SK-N-SH treated with all-trans-retinoic acid at 6 μM for 48 hours (cell line): ENCODE measurements at regions not wholly inside any gene's neighbourhood (a gene's known extent, or its start where the extent isn't known, plus 50 kb on each side); places are given as distances from the start of the nearest gene placed in this dataset.

ENCODE experiments used
- ATAC-seq: fragments of 200-7000 bp; cut with Tn5 transposase; 3 replicates; pipeline ENCODE4 v1.9.1; 2020; ENCODE audit warnings: mild to moderate bottlenecking, moderate library complexity
- ARNTL ChIP-seq: fragments of 450-650 bp; formaldehyde crosslinking; IDR thresholded peaks from 2 replicates; pipeline ENCODE4 v1.5.0; 2020; ENCODE audit warnings: low read depth, mild to moderate bottlenecking, moderate library complexity, borderline replicate concordance
- BACH2 ChIP-seq: fragments of 250-450 bp; sonication (Bioruptor Pico); IDR thresholded peaks from 2 replicates; pipeline ENCODE4 v1.9.0; 2021; ENCODE audit warnings: mild to moderate bottlenecking, borderline replicate concordance
- CSDC2 ChIP-seq: fragments of 250-450 bp; sonication (Bioruptor Pico); IDR thresholded peaks from 2 replicates; pipeline ENCODE4 v1.5.0; 2020; ENCODE audit warnings: mild to moderate bottlenecking, moderate library complexity
- ESRRG ChIP-seq: fragments of 250-450 bp; sonication (Bioruptor Pico); IDR thresholded peaks from 2 replicates; pipeline ENCODE4 v1.6.1; 2021; ENCODE audit warnings: mild to moderate bottlenecking
- GLIS3 ChIP-seq: fragments of 250-450 bp; sonication (Bioruptor Pico); IDR thresholded peaks from 2 replicates; pipeline ENCODE4 v1.5.0; 2020; ENCODE audit warnings: mild to moderate bottlenecking, moderate library complexity
- ISL1 ChIP-seq: fragments of 250-450 bp; sonication (Bioruptor Pico); IDR thresholded peaks from 2 replicates; pipeline ENCODE4 v2.1.2; 2022; ENCODE audit warnings: mild to moderate bottlenecking, moderate library complexity
- SNAI2 ChIP-seq: fragments of 250-450 bp; sonication (Bioruptor Pico); IDR thresholded peaks from 2 replicates; pipeline ENCODE4 v1.5.0; 2020; ENCODE audit warnings: mild to moderate bottlenecking, moderate library complexity
- TCF4 ChIP-seq: fragments of 250-450 bp; sonication (Bioruptor Pico); IDR thresholded peaks from 2 replicates; pipeline ENCODE4 v1.8.0; 2021; ENCODE audit warnings: mild to moderate bottlenecking, moderate library complexity, borderline replicate concordance
- TOX ChIP-seq: fragments of 250-450 bp; sonication (Bioruptor Pico); IDR thresholded peaks from 2 replicates; pipeline ENCODE4 v1.8.0; 2021; ENCODE audit warnings: mild to moderate bottlenecking, moderate library complexity, borderline replicate concordance
- ZNF565 ChIP-seq: fragments of 450-650 bp; formaldehyde crosslinking; conservative IDR thresholded peaks from 2 replicates; pipeline ENCODE4 v1.5.0; 2020; ENCODE audit warnings: low read depth, mild to moderate bottlenecking, moderate library complexity
- ZNF70 ChIP-seq: fragments of 450-650 bp; formaldehyde crosslinking; IDR thresholded peaks from 2 replicates; pipeline ENCODE4 v1.5.0; 2020; ENCODE audit warnings: mild to moderate bottlenecking, moderate library complexity
- TF ChIP-seq, protein P1 (sequence below): fragments of 250-450 bp; sonication (Bioruptor Pico); IDR thresholded peaks from 2 replicates; pipeline ENCODE4 v1.5.1; 2021; ENCODE audit warnings: mild to moderate bottlenecking, moderate library complexity
- TF ChIP-seq, protein P2 (sequence below): fragments of 250-450 bp; sonication (Bioruptor Pico); IDR thresholded peaks from 2 replicates; pipeline ENCODE4 v1.8.0; 2021; ENCODE audit warnings: low read depth, mild to moderate bottlenecking, moderate library complexity, borderline replicate concordance
- TF ChIP-seq, protein P3 (sequence below): fragments of 250-450 bp; sonication (Bioruptor Pico); IDR thresholded peaks from 2 replicates; pipeline ENCODE4 v1.5.0; 2020; ENCODE audit warnings: mild to moderate bottlenecking, moderate library complexity
- TF ChIP-seq, protein P4 (sequence below): fragments of 250-450 bp; sonication (Bioruptor Pico); IDR thresholded peaks from 2 replicates; pipeline ENCODE4 v1.8.0; 2020; ENCODE audit warnings: mild to moderate bottlenecking, moderate library complexity, borderline replicate concordance
- TF ChIP-seq, protein P5 (sequence below): fragments of 250-450 bp; sonication (Bioruptor Pico); IDR thresholded peaks from 2 replicates; pipeline ENCODE4 v1.5.1; 2020; ENCODE audit warnings: low read depth, mild to moderate bottlenecking, moderate library complexity

DNA sequence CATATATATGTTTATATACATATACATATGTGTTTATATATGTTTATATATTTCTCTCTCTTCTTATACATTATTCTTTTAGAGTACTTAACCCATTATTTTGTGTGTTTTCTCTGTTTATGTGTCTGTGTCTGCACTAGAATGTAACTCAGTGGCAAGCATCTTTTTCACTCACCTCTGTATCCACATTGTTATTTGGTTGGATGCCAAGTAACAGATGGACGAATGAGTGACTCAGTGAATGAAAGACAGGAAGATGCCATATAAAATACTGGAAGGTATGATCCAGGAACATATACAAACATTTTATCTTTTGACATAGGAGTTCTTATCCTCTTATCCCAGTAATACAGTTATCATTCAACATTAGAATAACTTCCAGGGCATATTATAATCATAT, 684.8 kb downstream of the RNF144A start:
- TF ChIP-seq ZNF70 (CRISPR knock-in tag): no peak
- no peak for TF ChIP-seq SNAI2 (CRISPR knock-in tag)
- TF ChIP-seq, protein P1, sequence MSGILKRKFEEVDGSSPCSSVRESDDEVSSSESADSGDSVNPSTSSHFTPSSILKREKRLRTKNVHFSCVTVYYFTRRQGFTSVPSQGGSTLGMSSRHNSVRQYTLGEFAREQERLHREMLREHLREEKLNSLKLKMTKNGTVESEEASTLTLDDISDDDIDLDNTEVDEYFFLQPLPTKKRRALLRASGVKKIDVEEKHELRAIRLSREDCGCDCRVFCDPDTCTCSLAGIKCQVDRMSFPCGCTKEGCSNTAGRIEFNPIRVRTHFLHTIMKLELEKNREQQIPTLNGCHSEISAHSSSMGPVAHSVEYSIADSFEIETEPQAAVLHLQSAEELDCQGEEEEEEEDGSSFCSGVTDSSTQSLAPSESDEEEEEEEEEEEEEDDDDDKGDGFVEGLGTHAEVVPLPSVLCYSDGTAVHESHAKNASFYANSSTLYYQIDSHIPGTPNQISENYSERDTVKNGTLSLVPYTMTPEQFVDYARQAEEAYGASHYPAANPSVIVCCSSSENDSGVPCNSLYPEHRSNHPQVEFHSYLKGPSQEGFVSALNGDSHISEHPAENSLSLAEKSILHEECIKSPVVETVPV (CRISPR knock-in tag): no peak
- TF ChIP-seq ISL1 (CRISPR knock-in tag): 0 out of 2 replicates have a peak, but pooled peaks have one; percentile 7
- TF ChIP-seq, protein P2, sequence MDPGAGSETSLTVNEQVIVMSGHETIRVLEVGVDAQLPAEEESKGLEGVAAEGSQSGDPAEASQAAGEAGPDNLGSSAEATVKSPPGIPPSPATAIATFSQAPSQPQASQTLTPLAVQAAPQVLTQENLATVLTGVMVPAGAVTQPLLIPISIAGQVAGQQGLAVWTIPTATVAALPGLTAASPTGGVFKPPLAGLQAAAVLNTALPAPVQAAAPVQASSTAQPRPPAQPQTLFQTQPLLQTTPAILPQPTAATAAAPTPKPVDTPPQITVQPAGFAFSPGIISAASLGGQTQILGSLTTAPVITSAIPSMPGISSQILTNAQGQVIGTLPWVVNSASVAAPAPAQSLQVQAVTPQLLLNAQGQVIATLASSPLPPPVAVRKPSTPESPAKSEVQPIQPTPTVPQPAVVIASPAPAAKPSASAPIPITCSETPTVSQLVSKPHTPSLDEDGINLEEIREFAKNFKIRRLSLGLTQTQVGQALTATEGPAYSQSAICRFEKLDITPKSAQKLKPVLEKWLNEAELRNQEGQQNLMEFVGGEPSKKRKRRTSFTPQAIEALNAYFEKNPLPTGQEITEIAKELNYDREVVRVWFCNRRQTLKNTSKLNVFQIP (CRISPR knock-in tag): no peak
- TF ChIP-seq, all 23 proteins: peak for 1
- ATAC-seq: no peak

DNA sequence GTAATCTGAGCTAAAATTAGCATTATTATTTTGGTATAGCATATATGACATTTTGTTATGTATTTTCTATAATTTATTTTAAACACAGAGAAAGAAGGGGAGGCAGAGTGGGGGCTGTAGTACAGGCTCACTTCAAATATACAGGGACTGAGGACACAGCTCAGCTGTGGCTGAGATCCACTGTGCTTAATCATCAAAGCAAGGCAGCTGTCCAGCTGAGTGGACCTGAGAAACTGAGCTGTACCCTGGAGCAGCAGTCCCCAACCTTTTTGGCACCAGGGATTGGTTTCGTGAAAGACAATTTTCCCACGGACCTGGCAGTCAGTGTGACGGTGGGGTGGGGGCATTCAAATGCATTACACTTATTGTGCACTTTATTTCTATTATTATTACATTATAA, 687.2 kb downstream of the RNF144A start:
- TF ChIP-seq, protein P3, sequence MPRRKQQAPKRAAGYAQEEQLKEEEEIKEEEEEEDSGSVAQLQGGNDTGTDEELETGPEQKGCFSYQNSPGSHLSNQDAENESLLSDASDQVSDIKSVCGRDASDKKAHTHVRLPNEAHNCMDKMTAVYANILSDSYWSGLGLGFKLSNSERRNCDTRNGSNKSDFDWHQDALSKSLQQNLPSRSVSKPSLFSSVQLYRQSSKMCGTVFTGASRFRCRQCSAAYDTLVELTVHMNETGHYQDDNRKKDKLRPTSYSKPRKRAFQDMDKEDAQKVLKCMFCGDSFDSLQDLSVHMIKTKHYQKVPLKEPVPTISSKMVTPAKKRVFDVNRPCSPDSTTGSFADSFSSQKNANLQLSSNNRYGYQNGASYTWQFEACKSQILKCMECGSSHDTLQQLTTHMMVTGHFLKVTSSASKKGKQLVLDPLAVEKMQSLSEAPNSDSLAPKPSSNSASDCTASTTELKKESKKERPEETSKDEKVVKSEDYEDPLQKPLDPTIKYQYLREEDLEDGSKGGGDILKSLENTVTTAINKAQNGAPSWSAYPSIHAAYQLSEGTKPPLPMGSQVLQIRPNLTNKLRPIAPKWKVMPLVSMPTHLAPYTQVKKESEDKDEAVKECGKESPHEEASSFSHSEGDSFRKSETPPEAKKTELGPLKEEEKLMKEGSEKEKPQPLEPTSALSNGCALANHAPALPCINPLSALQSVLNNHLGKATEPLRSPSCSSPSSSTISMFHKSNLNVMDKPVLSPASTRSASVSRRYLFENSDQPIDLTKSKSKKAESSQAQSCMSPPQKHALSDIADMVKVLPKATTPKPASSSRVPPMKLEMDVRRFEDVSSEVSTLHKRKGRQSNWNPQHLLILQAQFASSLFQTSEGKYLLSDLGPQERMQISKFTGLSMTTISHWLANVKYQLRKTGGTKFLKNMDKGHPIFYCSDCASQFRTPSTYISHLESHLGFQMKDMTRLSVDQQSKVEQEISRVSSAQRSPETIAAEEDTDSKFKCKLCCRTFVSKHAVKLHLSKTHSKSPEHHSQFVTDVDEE (CRISPR knock-in tag): no peak
- peak; percentile 51; the same call in 1 of the 3 replicates for ATAC-seq

DNA sequence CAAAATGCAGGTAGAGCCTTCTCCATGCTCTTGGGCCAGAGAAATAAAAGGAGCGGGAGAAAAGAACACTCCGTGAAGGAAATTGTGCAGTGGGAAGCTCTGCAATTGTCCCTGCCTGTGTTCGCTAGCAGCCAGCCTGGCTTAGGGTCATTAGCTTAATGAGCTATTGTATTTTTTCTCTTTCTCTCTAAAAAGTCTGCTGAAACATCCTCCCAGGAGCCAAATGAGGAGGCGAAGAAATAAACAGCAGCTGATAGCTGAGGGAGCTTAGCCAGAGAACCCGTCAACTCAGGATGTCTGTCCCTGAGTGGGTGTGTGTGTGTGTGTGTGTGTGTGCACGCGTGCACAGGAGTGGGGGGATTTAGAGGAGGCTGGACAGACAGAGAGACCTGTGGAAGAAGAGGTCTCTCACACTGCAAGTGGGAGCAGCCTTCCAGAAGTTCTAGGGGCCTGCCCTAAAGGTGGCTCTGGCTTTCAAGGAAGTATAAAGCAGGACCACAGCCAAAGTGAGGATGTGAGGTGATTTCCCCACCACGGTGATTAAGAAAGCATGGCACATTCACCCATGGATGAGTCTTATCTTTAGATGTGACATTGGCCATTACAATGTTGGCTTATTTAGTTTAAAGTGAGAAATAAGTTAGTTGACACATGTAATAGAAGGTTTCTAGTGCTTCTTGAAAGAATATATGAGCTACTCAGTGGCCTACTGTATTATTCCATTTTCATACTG, 690.4 kb downstream of the RNF144A start:
- TF ChIP-seq CSDC2 (CRISPR knock-in tag) (no peak), BACH2 (CRISPR knock-in tag) (no peak), ZNF565 (CRISPR knock-in tag) (no peak), GLIS3 (CRISPR knock-in tag) (no peak)
- TF ChIP-seq, protein P2 (CRISPR knock-in tag): no peak
- TF ChIP-seq, protein P4, sequence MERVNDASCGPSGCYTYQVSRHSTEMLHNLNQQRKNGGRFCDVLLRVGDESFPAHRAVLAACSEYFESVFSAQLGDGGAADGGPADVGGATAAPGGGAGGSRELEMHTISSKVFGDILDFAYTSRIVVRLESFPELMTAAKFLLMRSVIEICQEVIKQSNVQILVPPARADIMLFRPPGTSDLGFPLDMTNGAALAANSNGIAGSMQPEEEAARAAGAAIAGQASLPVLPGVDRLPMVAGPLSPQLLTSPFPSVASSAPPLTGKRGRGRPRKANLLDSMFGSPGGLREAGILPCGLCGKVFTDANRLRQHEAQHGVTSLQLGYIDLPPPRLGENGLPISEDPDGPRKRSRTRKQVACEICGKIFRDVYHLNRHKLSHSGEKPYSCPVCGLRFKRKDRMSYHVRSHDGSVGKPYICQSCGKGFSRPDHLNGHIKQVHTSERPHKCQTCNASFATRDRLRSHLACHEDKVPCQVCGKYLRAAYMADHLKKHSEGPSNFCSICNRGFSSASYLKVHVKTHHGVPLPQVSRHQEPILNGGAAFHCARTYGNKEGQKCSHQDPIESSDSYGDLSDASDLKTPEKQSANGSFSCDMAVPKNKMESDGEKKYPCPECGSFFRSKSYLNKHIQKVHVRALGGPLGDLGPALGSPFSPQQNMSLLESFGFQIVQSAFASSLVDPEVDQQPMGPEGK (CRISPR knock-in tag): no peak
- TF ChIP-seq, all 23 proteins: peak for 0
- ATAC-seq: no peak

DNA sequence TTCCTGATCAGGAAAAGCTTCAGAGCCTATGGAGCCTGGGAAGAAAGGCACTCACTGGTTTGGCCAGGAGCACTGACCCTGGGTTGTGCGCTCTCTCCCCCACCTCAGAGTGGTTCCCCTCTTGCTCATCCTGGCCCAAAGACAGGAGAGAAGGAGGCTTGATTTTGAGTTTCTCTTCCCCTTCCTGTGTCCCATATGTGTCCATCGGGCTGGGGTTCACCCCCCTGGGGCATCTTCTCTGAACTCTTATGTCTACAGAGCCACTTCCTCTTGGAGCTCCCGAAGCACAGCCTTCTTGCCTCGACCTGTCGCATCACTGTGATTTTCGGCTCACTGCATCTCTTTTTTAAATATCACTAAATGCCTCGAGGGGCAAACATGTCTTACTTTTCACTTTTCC, 692.3 kb downstream of the RNF144A start:
- no peak for ATAC-seq

More for the DNA sequence above, 692.3 kb downstream of the RNF144A start:
- TF ChIP-seq, protein P5, sequence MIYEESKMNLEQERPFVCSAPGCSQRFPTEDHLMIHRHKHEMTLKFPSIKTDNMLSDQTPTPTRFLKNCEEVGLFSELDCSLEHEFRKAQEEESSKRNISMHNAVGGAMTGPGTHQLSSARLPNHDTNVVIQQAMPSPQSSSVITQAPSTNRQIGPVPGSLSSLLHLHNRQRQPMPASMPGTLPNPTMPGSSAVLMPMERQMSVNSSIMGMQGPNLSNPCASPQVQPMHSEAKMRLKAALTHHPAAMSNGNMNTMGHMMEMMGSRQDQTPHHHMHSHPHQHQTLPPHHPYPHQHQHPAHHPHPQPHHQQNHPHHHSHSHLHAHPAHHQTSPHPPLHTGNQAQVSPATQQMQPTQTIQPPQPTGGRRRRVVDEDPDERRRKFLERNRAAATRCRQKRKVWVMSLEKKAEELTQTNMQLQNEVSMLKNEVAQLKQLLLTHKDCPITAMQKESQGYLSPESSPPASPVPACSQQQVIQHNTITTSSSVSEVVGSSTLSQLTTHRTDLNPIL (CRISPR knock-in tag): no peak
- TF ChIP-seq BACH2 (CRISPR knock-in tag) (no peak), ARNTL (CRISPR knock-in tag) (no peak), TOX (no peak), ESRRG (CRISPR knock-in tag) (no peak), ZNF70 (CRISPR knock-in tag) (no peak), ZNF565 (CRISPR knock-in tag) (no peak), TCF4 (CRISPR knock-in tag) (no peak)
- TF ChIP-seq, protein P4 (CRISPR knock-in tag): no peak
- TF ChIP-seq, protein P2 (CRISPR knock-in tag): no peak
- TF ChIP-seq, protein P1 (CRISPR knock-in tag): no peak
